Activated CD8-positive, alpha-beta memory T cell treated with anti-CD3 and anti-CD28 coated beads for 48 hours (primary cell): ENCODE measurements at regions not wholly inside any gene's neighbourhood (a gene's known extent, or its start where the extent isn't known, plus 50 kb on each side); places are given as distances from the start of the nearest gene placed in this dataset.

Source experiments
- DNase-seq, 3 experiments: peaks; one replicate each; pipeline ENCODE4 v3.0.0-alpha.2; 2020; ENCODE audit warnings: low read depth in 2 of 3, low spot score in 2 of 3

DNA sequence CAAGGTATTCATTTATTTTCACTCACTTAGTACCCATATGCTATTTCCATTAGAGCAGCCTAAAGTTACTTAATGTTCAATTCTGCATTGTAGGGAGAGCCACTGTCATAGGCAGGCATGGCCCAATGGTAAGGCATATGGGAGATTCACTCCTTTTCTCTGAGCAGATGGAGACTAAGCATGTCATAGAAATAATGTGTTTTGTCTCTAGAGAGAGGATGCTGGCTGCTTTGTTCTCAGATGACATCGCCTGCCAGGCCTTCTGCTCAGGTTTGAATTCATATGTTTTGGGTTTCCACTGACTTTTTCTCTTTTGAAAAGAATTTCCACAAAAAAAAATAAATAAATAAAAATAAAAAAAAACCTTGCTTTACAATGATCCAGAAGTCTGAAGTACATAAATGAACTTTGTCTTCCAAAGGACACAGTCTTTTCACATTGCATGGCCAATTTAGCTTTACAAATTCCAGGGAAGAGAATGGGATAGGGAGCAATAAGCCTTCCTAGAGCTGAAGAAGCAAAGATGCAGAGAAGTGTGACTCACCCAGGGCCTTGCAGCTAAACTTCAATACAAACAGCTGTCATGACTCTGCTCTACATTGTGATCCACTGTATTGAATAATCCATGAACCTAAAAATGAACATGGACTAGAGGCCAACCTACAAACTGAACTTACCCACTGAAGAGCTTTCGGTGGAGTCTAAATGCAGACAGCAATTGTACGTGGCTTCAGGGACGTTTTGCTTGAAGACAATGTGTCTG is 422.5 kb downstream of the CMPK2 start:
- no peak for DNase-seq

DNA sequence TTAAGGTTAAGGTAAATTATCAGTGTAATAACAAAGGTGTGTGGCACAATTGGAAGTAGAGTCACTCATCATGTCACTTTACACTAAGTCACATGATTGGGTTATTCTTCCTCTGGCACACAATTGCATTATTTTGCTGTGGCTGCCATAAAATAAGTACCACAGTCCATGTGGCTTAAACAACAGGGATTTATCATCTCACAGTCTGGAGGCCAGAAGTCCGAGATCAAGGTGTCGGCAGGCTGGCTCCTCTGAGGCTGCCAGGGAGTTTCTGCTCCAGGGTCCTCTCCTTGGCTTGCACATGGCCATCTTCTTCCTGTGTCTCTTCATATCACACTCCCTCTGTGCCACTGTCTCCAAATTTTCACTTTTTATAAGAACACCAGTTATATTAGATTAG is 421.2 kb downstream of the CMPK2 start:
- no peak for DNase-seq

DNA sequence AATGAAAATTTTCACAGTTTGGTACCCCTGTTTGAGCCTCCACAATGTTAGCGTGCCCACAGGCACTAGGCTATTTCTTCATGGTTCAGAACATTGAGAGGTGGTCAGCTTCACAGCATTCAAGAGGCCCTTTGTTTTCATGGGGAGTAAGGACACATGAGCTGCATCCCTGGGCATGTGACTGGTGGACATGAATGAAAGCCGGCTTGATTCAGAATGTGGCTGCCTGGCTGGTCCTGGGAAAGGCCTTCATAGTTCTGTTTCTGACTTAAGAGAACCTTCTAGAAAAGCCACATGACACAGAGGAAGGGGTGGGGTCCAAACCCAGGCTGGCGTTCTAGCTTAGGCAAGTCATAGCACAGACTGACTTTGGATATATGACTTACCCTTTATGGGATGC is 420.6 kb downstream of the CMPK2 start:
- DNase-seq = no peak

DNA sequence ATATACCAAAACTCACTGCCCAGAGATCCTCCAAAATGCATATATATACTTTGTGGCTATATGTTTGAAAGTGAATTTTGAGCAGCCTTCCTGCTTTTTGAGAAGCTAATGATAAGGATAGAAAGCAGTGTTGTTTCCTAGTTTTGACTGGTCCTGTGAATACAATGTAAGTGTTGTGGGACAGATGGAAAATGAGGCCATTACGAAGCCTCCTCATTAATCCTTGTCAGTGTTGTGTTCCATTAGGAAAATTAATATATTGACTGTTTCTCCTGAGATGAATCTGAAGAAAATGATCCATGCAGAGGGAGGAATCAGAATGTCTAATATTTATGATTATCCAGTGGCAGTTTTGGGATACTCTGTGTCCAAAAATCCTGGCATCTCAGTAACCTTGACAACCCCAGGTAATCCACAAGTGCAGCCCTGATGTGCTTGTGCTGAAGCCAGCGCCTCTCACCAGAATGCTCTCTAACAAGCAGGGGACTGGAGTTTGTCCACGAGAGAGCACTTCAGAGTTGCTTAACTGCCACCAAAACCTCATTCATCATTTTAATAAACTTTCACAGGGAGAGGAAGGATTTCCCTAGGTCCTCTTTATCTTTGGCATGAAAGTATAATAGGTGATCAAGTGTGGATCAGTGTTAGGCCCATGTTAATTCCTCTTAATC is 418.6 kb downstream of the CMPK2 start:
- DNase-seq = no peak

DNA sequence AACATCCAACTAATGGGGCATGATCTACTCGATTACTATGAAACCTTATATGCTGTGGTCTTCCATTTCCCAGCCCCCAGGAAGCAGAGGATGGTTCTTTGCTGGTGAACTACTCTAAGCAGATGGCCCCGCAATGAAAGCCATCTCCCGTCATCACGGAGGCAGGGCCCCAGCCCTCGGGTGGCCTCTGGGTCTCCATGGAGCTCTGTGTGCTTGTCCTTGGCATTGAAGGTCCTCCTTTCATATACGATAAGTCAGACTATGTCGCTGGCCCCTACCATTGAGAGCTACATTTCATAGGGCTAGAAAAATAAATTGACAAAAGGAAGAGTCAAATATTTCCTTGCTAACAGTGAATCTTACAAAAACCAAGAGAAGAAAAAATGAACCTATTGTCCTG is 416.8 kb downstream of the CMPK2 start:
- DNase-seq = no peak

DNA sequence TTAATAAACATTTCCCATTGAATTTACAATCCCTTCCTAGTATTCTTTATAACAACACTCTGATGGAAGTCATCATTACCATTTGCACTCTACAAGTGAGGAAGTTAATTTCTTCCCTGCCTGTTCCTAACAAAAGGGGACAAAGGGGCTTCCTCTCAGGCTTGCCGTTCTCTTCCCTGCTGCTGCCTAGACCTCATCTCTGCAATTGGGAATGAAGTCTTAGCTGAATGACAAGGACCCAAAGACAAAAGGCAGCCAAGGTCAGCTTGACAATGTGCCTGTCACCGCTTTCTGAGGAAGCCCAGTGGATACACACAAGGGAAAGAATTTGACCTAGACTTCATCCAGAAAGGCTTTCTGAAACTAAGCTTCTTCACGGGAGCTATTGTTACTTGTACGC is 416.4 kb downstream of the CMPK2 start:
- DNase-seq = no peak

DNA sequence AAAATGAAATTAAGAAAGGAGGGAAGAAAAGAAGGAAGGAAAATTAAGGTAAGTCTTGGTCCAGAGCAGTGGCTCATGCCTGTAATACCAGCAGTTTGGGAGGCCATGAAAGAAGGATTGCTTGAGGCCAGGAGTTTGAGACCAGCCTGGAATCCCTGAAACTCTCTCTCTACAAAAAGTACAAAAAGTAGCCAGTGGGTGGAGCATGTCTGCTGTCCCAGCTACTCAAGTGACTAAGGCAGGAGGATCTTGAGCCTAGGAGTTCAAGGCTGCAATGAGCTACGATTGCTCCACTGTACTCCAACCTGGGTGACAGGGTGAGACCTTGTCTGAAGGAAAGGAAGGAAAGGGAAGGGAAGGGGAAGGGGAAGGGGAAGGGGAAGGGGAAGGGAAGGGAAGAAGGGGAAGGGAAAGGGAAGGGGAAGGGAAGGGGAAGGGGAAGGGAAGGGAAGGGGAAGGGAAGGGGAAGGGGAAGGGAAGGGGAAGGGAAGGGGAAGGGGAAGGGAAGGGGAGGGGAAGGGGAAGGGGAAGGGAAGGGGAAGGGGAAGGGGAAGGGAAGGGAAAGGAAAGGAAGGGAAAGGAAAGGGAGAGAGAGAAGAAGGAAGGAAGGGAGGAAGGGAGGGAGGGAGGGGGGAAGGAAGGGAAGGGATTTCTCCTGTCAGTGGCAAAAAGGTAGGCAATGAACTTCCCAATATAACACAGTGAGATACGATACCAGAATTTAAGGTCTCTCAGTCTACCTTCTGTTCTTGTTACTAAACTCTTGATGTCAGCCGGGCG is 412.8 kb downstream of the CMPK2 start:
- no peak for DNase-seq

DNA sequence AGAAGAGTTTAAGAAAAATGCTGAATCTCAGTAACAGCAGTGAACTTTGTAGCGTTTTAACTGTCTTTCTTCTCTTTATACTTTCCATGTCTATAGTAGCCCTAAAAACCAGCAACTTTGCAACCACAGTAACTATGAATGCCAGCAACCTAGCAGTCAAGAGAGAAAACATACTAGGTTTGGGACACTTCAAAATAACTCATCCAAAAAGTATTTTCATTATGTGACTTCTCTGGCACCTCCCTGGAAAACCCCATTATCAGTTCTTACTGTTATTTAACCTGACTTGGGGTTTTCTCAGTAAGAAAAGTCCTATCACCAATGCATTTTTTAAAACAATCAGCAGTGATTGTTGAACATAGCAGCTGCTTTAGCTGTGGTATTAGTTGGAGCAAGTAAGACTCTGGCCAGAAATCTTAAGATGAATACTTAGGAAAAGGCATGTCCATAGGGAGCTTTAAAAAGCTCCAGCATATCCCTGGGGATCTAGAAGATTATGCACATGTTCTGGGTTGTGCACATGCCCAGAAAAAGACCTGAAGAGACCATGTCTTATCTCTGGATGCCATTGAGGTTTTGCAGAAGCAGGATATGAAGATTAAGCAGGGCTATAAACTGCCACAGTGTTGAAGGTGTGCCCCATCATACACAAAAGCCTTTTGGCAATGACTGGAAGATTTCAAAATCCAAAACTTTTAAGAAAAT is 411.3 kb downstream of the CMPK2 start:
- DNase-seq = no peak

DNA sequence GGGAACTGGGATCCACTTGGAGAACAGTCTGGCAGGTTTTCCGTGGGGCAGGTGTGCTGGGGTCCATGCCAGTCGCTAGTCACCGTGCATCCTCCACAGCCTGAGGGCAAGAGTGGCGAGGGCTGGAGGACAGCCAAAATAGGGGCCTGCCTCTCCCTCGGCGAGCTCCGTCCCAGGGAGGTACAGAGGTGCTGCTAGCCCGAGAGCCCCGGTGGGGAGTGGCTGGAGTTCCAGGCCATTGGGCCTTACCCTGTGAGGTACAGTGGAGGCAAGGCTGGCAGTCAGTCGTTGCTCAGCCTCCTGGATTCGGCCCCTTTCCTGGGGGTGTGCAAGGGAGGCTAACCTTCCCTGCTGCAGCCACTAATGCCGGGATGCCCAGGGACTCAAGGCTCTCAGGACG is 406.6 kb downstream of the CMPK2 start:
- no peak for DNase-seq

DNA sequence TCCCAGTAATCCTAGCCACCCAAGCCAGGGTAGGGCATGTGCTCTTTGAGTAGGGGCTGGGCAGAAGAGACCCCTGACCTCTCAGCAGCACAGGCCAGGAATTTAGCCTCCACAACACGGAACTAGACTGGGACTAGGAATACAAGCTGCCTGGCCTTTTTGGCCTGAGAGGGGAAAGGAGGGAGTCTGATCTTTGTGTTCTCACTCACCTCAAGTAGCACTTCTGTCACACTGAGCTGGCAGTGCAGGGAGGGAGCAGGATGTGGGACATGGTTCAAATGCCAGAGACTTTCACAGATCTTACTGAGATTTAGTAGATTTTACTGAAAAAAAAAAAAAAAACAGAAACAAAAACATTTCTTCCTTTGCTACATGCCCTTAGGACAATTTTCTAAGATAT is 395.2 kb downstream of the CMPK2 start:
- no peak for DNase-seq

DNA sequence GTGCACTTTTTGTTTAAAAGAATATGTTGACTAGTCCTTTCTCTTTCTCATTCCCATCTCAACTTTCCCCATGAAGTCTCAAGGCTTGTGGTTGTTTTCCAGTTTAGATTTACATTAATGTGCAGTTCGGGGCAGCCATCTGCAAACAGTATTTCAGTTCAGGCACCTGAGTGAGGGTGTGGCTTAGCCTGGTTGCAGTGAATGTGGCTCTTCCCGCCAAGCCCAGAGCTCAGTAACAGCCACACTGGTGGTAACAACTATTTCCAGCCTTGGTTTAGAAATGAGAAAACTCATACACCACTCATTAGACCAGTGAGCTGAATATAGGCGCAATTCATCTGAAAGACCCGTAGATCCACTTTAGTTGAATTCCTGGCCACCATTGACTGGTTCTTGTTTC is 394.3 kb downstream of the CMPK2 start:
- DNase-seq = no peak

DNA sequence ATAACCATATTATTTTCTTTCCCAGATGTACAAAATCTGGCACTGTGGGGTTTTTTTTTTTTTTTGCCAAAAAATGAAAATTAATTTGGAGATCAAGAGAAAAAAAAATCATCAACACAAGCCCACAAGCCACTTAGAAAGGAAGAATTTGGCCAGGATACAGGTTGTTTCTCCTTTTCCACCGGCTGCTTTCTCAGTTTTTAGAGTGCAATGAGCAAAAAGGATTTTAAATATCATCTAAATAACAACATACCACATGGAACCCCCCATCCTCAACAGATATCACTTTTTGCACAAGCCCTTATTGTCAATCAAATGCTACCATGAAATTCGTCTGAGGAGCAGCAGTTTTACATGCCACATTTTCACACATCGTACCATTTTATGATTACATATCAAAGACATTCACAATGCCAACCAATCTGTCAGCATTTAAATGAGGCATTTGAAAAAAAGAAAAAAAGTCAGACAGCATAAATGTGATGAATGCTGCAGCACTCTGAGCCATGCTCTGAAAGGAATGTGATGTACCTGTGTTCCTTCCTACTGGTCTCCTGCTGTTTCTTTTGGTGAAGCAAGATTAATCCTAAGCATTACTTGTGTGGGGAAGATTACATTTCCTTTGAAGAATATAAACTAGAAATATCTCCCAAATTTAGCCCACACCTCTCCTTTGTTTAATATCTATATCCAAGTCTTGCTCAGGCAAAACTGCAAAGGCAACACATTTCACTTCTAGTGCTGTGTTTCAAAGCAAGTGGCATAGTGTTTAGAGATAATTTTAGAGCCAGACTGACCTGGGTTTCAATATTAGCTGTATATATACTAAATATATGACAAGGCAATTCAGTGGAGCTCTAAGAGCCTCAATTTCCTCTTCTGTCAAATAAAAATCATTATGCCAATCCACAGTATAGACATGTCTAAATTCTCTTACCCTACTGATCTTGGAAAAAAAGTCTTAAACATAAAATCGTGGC is 391.3 kb downstream of the CMPK2 start:
- DNase-seq = no peak

DNA sequence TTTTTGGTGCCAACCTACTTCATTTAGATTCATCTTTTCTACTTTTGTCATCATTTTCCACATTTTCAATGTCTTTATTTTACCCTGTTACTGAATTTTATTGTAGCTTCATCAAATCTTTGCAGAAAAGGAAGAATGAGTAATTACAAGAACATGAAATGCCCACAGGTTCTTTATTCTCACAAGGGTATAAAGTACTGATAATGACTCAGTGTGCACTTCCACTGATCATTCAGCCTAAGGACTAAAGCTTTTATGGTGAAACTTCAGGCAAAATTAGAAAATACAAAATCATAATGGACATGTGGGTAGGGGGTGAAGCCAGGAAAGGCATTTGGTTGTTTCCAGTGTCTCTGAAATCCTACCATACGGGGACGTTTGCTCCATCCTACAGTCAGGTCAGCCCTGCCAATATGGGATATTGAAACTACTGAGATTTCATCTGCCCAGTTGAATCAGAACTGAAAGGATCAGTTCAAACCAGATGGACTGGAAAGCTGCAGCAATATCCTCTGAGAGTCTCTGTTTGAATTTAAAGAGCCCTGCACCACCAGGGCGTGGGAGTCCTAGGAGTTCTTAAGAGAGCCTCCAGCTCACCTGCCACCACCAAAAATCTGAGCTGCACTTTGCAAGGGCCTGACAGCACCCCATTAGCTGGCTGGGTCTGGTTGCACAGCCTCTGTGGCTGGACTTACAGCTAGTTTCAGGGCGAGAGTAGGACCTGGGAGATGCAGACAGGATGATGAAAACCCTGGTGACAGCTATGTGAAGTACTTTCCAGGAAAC is 390.4 kb downstream of the CMPK2 start:
- DNase-seq = no peak

DNA sequence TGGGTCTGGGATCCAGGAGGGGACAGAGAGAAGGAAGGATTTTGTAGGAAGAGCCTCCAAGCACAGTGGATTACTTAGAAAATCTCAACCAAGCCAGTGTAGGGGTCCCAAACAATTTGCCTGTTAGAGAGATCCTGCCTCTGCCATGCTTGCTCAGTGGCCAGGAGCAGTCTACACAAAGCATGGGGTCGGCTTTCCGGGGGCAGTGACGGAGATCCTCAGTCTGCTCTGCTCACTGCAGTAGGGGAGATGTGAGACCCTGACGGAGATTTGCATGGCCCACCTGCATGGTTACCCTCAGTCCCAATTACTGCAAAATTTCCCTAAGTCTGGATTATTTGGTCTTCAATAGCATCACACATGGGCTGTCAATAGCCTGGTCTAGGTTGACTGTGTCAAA is 385.2 kb downstream of the CMPK2 start:
- no peak for DNase-seq

DNA sequence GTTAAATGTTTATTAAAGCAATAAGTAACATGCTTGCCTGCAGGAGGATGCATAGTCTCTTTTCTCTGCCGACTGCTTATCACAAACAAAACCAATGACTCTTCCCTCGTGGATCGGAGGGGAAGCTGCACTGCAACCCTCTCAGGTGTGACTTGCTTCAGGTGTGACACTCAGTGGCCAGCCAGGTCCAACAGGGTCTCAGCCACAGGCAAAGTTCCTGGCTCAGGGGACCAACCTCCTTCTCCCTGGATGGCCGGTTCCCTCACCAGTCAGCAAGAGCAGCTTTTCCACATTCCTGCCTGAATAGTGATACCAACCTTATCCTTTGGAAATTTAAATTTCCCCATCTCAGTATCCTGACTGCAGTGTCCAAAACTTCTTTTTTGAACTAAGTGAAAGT is 383.5 kb downstream of the CMPK2 start:
- DNase-seq = no peak

DNA sequence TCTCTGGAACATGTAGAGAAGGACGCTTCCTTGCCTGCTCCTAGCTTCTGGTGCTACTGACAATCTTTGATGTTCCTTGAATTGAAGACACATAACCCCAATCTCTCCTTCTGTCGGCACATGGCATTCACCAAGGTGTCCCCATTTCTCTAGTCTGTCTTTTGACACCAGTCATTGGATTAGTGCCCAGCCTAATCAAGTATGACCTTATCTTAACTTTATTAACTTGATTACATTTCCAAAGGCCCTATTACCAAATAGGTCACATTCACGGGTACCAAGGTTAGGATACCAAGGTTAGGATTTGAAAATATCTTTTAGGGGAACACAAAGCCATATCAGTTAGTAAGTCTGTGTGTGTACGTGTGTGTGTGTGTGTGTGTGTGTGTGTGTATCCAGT is 377.9 kb downstream of the CMPK2 start:
- DNase-seq = no peak

DNA sequence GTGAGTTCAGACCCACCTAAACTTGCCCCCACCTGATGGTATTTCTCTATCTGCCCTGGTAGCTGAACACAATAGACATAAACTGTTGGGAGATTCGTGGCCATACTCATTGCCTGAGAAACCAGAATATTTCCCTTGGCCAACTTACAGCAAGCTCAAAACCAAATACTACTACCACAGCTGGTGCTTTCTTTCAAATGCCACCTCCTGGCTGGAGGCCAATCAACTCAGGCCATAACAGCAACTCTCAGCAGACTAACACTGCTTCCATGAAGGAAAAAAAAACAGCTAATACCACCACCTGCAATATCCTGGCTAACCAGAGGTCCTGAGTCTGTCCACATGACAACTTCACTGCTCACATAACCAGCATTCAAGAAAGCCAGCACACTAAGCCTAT is 373.1 kb downstream of the CMPK2 start:
- DNase-seq = no peak

DNA sequence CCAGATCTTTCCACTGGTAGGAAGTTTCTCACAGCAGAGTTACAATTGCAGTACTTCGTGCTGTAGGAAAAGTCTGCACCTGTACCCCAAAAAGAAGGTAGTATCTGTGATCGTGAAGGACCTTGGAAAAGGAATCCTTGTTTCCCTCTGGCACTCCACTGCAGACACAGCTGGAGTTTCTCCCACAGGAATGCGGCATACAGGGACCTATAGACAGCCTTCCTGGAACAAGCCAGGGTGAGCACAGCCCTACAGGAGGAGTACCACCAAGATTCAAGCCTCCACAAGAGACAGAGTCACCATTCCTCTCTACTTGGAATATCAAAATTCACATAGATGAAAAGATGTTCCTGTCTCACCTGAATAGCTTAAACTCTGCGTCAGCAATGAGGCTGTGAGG is 372.4 kb downstream of the CMPK2 start:
- no peak for DNase-seq

DNA sequence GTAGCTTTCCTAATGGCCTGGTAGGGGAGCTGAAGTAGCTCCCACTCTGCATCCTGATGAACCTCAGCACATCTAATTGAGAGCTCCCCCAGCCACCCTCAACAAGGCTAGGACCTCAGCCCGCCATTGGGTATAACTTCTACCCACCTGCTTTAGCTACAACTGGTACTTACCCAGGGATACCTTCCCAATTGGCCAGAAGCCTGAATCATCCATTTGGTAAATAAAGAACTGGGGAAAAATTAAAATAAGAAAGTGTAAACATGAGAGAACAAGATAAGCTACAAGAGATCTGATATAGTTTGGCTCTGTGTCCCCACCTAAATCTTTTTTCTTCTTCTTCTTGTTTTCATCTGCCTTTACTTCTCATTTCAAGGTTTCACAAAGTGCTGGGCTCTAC is 372.0 kb downstream of the CMPK2 start:
- DNase-seq = no peak

DNA sequence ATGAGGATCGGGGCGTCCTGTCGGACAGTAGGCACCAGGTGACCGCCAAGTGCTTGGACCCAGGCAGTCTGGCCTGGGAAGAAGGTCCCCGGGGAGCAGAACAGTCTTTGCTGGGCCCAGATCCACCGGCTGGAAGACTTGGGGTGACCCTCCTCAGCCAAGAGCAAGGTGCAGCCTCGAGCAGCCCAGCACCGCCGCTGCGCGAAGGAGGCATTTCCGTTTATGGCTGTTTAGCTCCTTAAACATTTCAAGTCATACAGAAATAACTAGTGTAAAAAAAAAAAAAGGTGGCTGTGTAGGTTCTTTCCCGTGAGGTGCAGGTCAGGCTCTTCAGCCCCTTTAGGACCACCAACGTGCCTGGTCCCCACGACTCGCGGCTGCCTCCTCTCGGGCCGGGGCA is 370.2 kb downstream of the CMPK2 start:
- DNase-seq = no peak
